Non-pigmented ciliary epithelial cell (primary cell): ENCODE measurements at regions not wholly inside any gene's neighbourhood (a gene's known extent, or its start where the extent isn't known, plus 50 kb on each side); places are given as distances from the start of the nearest gene placed in this dataset.

ENCODE experiments used
- DNase-seq: peaks from one replicate; pipeline ENCODE4 v3.0.0-alpha.2; 2010; ENCODE audit warnings: low read depth

GRCh38 chr2:118322406-118322805 is 234.1 kb downstream of the INSIG2 start:
- no peak for DNase-seq

- no peak for DNase-seq
Observed at GRCh38 chr2:118321432-118322105, 233.3 kb downstream of the INSIG2 start.

- no peak for DNase-seq
Observed at GRCh38 chr2:118320658-118321057, 232.4 kb downstream of the INSIG2 start.

- DNase-seq: no peak
Observed at GRCh38 chr2:118320196-118320595, 231.9 kb downstream of the INSIG2 start.

- no peak for DNase-seq
Observed at GRCh38 chr2:118319271-118319684, 231.0 kb downstream of the INSIG2 start.

- no peak for DNase-seq
Observed at GRCh38 chr2:118315606-118316005, 227.3 kb downstream of the INSIG2 start.

- no peak for DNase-seq
Observed at GRCh38 chr2:118312969-118313756, 224.9 kb downstream of the INSIG2 start.

- no peak for DNase-seq
Observed at GRCh38 chr2:118310681-118311429, 222.6 kb downstream of the INSIG2 start.

GRCh38 chr2:118309946-118310680 is 221.8 kb downstream of the INSIG2 start:
- DNase-seq: no peak

- no peak for DNase-seq
Observed at GRCh38 chr2:118309257-118309945, 221.1 kb downstream of the INSIG2 start.

- DNase-seq: no peak
Observed at GRCh38 chr2:118307864-118308263, 219.6 kb downstream of the INSIG2 start.

GRCh38 chr2:118301248-118301647 is 213.0 kb downstream of the INSIG2 start:
- no peak for DNase-seq

GRCh38 chr2:118300832-118301231 is 212.6 kb downstream of the INSIG2 start:
- no peak for DNase-seq

GRCh38 chr2:118296663-118297062 is 208.4 kb downstream of the INSIG2 start:
- no peak for DNase-seq

- no peak for DNase-seq
Observed at GRCh38 chr2:118295592-118296390, 207.5 kb downstream of the INSIG2 start.

- DNase-seq: no peak
Observed at GRCh38 chr2:118294063-118294462, 205.8 kb downstream of the INSIG2 start.

- DNase-seq: no peak
Observed at GRCh38 chr2:118292991-118293390, 204.7 kb downstream of the INSIG2 start.

GRCh38 chr2:118291251-118291880 is 203.1 kb downstream of the INSIG2 start:
- no peak for DNase-seq

GRCh38 chr2:118290411-118291250 is 202.4 kb downstream of the INSIG2 start:
- DNase-seq: no peak
